ENCODE measurements at regions not wholly inside any gene's neighbourhood (a gene's known extent, or its start where the extent isn't known, plus 50 kb on each side); places are given as distances from the start of the nearest gene placed in this dataset.
"Not testable (repeated sequence)": the region's sequence is repeated elsewhere in the genome, so short reads cannot be mapped to it uniquely, and the experiment has no call there.

DNA sequence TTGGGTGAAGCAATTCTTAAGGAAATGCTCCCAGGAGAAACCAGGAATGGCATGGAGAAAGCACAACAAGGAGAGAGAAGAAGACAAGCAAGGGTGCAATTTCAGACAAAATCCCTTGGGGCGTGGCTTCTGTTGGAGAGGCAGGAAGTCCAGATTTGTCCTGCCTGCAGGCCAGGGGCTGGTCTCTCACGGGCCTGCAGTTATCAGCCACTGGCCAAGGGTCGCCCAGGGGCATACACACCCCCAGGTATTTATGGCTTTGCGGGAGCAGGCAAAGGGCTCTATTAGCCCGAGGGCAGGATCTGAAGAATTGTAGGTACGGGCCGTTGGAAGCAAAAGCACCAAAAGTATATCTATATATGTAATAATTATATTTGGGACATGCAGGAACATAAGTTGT is 87.7 kb downstream of the IYD start:
- no peak for DNase-seq

DNA sequence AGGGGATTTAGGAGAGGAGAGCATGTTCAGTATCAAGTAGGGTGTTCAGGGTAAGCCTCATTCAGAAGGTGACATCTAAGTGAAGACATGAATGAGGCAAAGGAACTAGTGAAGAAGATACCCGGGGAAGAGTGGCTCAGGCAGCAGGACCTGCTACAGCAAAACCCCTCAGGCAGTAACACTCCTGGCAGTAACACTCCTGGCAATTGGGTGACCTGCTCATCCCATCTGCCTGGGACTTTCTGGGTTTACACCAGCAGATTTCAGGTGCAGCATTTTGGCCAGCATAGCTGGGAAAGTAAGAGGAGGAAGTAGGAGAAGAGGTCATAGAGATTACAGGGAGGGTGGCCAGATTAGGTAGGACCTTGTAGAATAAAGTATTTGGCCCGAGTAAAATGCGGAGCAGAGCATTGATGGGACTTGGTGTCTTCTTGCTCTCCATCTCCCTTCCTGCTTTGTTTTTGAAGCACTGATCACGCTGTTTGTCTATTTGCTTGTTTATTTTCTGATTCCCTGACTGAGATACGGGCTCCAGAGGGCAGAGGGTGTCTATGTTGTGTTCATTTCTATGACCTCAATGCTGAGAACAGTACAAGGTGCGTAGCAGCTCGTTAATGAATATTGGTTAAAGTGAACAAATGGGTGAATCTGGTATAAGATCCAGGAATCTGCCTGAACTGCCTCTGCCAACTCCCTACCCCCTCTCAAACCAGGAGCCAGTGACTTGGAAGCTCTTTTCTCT is 88.3 kb downstream of the IYD start:
- DNase-seq: no peak

DNA sequence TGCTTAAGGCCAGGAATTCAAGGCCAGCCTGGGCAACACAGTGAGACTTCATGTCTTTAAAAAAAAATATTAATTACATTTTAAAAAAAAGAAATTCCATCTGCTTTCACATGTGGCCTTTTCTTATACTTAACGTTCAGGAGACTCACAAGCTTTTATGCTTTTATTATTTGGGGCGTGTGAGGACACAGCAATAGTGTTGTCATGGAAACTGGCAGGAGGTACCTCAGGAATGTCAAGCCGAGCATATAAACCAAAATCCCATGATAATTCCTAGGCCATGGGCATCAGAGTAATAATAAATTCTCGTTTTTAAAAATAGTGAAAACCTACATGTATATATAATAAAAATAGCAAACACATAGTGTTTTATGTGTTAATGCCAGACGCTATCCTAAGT is 89.8 kb downstream of the IYD start:
- no peak for DNase-seq

DNA sequence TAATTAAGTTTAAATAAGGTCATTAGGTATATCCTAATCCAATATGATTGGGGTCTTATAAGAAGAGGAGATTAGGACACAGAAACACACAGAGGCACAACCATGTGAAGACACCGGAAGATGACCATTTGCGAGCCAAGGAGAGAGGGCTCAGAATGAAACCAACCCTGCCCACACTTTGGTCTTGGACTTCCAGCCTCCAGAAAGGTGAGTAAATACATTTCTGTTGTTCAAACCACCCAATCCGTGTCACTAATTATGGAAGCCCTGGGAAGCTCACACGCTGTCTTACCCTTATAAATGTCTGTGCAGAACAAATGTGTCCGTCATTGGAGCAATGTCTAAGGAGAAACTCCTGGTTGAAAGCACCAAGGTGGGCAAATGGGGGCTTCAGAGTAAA is 95.0 kb downstream of the IYD start:
- DNase-seq: no peak

DNA sequence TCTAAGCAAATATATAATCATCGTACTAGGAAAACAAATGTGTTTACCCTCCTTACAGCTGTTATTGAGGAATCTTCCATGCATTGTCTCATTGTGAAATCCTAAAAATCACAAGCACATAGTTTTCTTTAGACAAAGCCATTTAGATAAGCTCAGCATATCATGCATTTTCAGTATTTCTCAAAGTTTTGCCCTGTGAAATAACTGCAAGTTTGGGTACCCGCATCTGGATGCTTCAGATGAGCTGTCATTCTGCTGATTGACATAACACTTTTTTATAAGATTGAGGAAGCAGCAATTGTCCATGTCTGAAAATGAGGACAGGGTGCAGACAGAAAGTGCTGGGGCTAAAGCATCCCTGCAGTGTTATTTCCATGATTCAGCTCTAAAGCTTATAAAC is 96.2 kb downstream of the IYD start:
- no peak for DNase-seq

DNA sequence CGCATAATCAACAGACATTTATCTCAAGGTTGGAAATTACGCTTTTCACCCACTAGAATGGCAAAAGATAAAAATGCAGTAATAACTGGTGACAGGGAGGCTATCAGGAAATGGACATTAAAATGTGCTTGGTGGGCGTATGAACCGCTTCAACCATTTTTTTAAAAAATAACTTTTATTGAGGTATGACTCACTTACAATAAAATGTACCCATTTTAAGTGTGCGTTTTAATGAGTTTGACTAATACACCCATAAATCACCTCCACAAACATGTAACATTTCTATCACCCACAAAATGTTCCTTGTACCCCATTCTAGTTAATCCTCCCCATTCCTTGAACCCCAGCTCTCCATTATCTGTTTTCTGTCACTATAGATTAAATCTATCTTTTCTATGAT is 96.8 kb downstream of the IYD start:
- DNase-seq: no peak

DNA sequence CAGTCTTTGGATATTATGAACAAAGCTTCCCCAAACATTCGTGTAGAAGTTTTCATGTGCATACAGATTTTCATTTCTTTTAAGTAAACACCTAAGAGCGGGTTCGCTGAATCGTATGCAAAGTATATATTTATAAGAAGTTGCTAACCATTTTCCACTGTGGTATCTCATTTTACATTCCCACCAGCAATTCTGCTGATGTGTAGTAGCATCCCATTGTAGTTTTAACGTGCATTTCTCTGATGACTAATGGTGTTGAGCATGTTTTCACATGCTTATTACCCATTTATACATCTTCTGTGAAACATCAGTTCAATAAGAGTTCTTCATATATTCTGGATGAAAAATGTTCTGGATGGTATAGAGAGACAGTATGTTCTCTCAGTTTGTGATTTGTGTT is 97.4 kb downstream of the IYD start:
- DNase-seq: no peak

DNA sequence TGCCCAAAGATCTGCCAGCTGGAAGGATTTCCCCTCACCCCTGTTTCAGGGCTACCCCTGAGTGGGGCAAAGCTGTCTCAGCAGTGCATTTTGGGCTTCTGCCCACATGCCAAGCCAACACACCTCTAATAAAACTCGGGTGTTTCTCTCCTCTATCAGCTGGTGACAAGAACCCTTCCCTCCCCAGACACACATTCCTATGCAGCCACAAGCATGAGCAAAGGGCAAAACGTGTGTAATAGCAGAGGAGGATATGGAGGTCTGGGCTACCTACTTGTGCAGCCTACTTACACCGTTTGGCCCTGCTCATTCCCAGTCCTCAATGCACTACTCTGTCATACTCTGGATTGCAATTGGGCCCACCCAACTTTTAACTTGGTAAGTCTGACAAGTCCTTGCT is 101.3 kb downstream of the IYD start:
- DNase-seq: no peak

DNA sequence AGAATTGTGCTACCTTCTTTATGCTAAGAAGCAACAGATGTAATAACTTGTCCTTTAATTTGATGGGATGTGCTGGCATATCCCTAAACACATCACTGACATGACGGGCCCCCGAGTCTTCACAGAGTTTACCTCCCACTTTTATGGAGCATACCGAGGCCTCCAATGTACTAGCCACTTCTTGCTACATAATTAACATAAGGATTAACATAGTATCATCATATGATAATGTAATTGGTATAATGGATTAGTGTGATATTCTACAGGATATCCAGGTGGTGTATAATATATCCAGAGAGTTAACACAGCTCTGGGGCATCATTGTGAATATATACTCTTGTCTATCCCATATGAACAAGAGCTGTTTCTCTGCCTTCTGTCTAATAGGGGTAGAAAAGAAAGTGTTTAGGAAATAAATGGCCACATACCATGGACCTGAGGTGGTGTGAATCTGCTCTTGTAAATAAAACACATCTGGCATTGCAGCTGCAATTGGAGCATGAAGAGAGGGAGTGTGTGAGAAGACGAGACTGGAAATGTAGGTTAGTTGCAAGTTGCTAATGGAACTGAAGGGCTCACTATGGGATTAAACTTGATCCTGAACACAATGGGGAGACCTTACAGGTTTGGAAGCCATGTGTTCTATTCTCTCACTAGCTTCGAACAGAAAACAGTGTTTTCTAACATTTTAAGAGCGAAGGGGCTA is 102.3 kb downstream of the IYD start:
- no peak for DNase-seq

DNA sequence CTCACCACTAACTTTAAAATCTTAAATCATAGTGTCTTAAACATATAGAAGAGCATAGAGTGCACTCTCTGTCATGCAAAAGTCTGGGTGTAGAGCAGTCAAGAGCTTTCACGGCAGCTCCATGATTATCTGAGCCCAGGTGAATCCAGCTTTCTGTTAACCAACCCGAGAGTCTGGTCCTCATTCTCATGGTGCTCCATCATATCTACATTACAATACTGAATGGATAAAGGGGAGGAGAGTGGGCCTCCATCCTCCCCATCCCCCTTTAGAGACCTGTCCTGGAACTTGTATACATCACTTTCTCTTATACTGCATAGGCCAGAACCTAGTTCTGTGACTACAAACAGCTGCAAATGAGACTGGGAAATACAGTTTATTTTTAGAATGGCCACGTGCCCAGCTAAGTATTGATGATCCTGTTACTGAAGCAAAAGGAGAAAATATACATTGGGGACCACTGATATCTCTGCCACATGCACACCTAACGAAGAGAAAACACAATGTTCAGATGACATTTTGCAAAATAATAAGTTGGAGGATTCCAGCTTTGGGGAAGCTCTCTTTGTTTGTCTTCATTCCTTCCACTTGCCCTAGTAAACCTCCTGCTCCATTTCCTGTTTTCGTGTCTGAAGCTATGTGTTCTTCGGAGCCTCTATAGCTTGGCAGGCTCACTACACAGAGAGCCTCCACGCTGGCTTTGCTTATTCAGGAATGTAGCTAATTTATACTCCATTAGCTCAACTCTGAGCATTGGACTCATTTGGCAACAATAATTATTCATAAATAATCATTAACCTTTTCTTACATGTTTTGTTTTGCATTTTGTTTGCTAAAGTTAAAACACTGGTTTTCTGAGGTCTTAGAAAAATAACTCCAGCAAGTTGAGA is 110.1 kb downstream of the IYD start:
- no peak for DNase-seq

DNA sequence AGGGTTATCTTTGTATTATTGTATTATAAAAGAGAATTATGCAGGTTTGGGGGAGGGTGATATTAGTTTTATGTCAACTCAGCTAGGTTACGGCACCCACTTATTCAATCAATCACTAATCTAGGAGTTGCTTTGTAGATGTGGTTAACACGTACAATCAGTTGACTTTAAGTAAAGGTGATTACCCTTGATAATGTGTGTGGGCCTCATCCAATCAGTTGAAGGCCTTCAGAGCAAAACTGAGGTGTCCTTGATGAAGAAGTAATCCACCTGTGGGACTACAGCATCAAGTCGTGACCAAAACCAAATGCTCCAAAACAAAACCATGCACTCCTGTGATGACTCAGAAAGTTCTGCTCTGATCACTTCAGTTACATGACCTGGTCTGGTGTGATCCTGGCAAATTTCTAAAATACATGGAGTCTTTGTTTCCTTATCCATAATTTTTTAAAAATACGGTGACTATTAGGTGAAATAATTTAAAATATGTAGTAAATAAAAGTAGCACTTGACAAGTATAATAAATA is 114.1 kb downstream of the IYD start:
- DNase-seq: no peak

DNA sequence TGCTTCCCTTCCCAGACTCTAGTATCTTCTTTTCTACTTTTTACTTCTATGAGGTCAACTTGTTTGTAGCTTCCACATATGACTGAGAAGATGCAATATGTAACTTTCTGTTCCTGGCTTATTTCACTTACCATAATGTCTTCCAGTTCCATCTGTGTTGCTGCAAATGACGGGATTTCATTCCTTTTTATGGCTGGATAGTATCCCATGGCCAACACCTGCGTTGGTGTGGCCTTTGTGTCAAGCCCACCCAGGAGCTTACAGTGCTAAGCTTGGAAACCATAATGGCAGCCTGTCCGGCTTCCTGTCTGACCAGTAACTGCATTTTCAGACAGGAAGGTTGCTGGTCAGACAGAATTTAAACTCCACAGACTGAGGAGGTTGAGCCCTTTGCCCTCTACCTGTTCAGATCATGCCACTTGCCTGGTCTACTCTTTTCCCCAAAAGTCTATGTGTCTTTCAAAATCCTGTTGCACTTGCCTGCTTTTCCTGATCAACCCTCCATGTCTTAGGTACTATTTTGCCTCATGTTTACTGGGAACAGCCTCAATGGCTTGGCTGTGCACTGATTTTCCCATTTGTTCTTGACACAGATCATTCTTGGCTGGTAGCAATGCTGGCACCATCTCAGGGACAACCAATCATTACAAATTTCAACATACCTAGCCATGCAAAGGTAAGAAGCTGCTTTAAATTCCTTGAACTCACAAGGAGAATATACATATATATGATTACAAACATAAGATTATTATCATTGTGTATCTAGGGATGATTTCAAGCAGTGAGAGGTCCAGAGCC is 114.3 kb upstream of the PLEKHG1 start:
- no peak for DNase-seq

DNA sequence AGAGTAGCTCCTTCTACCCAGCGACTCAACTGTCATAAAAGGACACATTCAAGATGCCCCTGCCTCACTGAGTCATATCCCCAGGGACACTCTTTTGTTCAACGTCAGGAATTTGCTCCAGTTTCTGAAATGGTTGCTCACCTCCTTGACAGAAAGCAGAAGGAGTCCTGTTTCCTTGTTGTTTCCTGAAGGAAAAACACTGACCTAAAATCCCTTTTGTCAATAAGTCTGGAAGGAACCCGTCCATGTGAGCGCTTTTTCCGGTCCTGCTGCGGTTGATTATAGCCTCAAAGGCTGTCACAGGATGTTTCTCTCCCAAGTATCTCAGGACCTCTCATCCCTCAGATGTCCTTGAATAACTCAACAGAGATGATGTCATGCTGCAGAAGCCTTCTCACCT is 113.6 kb upstream of the PLEKHG1 start:
- no peak for DNase-seq

DNA sequence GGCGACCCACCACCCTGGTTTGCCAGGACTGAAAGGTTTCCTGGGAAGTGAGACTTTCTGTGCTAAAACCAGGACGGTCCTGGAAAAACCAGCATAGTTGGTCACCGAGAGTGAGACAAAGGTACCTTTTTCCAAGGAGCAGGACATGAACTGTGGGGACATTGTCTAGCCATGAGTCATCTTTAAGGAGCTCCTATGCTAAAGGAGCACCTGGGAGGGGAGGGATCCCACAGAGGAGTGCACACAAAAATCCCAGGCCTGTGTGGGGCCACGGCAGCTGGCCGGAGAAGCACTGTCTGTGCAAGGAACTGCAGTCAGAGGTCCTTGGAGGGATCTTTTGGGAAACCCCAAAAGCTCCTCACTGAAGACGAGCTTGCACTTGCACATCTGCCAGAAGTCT is 109.1 kb upstream of the PLEKHG1 start:
- no peak for DNase-seq

DNA sequence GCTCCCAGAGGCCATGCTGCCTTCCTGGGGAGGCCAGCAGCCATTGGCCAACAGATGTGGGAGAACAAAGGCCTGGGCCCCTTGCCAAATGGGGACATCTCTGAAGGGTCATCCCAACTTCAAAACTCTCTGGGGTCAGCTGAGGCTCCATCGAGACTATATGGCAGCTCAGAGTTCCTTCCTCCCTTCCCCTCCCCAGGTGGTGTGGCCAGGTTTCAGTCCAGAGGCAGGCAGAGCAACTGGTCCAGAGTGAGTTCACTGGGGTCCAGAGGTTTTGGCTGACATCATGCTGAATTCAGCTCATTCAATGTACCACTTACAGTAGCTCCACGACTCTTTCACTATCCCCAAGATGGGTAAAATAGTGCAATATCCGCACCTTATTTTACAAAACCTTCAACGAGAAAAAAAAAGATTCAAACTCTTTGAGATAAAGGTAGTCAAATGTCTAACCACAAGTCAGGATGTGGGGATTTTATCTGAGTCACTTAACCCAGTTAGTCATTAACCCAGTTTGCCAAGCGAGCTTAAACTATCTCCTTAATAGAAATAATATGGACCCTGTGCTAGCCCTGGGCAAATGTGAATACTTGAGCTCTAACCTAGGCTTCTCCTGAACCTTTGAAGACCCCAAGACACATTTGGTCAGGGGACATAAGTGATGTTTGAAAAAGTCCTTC is 108.4 kb upstream of the PLEKHG1 start:
- no peak for DNase-seq

DNA sequence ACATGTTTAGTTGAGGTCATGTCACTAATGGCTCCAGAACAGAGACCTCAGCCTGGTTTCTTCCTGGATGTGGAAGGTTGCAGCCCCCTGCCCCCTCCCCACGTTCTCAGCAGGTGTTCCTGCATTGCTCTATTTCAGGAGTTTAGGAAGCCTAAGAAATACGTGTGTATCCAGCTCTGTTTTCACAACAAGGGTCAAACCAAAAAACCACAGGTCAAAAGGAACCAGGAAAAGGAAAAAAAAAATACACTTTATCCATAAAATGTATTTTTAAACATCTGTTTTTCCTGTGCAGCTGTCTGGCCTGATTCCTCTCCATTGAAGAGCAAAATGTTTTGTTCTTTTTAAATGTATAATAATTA is 107.9 kb upstream of the PLEKHG1 start:
- DNase-seq: no peak

DNA sequence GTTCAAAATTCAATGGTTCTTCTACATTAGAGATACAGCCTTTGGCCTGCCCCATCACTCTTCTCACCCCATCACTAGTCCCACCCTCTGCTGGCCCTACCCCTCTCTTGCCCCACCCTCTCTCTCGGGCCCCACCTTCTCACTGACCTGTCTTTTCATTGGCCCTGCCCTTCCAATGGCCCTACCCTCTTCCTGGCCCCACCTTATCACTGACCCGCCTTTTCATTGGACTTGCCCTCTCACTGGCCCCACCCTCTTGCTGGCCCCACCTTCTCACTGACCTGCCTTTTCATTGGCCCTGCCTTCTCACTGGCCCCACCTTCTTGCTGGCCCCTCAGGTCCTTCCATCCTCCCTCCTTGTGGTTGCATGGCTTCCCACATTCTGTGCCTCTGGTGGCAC is 107.2 kb upstream of the PLEKHG1 start:
- no peak for DNase-seq

DNA sequence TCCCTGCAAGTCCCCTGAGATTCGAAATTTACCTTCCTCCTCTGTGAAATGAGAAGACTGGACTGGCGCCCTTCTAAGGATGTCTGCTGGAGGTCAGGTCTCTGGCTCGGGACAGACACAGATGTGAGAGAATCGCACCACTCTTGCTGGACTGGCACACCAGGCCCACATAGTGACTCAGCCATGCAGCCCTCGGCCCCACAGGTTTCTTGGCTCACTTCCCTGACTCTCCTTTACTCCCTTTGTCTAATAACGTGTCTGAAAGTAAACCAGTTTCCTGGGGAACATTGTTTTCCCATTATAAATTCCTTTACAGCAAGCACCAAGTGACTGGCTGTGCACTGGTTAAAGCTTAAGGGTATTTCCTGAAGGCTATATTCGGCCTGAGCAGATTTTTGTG is 106.7 kb upstream of the PLEKHG1 start:
- no peak for DNase-seq

DNA sequence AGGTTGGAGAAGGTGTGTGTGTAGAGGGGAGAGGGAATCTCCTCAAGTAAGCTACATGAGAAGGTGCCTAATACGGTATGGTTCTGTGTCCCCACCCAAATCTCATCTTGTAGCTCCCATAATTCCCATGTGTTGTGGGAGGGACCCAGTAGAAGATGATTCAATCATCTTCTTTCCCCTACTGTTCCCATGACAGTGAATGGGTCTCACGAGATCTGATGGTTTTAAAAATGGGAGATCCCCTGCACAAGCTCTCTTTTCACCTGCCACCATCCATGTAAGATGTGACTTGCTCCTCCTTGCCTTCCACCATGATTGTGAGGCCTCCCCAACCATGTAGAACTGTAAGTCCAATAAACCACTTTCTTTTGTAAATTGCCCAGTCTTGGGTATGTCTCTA is 106.1 kb upstream of the PLEKHG1 start:
- DNase-seq: not testable (repeated sequence)

DNA sequence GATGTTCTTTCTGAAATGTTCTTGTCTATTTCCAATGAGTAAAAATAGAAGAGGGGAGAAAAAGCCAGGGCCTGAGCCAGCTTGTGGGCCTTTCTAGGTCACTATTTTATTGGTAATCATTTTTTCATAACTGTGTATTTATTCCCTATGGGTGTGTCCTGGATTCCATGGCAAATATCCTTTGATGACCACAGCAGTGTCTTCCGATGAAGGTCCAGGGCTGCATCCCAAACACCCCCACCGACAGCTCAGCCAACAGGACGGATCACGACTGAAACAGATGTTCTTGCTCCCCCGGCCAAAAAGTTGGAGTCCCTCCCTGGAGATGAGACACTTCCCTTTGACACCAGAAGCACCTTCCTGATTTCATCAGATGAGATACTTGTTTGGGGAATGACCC is 105.4 kb upstream of the PLEKHG1 start:
- no peak for DNase-seq

DNA sequence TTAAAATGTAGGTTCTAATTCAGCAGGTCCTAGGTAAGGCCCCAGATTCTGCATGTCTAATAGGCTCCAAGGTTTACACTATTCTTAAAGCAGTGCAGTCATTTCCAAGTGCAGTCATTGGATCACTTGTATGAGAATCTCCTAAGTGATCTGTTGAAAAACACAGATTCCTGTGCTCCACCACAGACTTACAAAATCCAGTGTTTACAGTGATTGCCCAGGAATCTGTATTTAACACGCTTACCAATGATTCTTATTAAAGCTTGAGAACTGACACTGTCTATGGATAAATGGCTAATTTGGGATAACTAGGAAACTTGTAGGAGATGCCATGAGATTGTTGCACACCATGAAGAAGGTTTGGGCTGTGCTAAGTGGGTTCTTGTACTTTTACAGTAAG is 104.6 kb upstream of the PLEKHG1 start:
- DNase-seq: no peak

DNA sequence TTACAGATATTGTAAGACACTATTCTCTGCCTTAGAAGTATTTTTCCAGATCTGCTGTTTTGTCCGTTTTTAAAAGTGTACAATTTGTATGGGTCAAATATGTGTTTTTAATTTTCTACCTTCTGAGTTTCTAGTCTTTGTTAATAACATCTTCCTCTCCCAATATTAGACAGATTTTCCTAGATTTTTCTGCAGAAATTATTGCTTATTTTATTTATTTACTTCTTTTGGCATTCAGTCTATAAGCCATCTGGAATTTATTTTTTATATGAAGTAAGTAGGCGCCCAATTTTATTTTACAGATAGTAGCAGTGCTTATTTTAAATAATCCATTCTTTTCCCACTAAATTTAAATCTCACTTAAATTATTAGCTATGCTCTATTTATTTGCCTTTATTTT is 103.1 kb upstream of the PLEKHG1 start:
- DNase-seq: no peak

Measured in EL (cell line).